Mucosa of descending colon (tissue), 3 donors: ENCODE measurements at regions not wholly inside any gene's neighbourhood (a gene's known extent, or its start where the extent isn't known, plus 50 kb on each side); places are given as distances from the start of the nearest gene placed in this dataset.
"Not testable (repeated sequence)": the region's sequence is repeated elsewhere in the genome, so short reads cannot be mapped to it uniquely, and the experiment has no call there.

Experiments
- ATAC-seq: fragments of 200-7000 bp; cut with Tn5 transposase; one replicate; pipeline ENCODE4 v1.9.1; 2020; ENCODE audit warnings: mild to moderate bottlenecking, moderate library complexity
- DNase-seq, 3 donors: peaks; one replicate each; pipeline ENCODE4 v3.0.0-alpha.2; 2020
- H3K36me3 ChIP-seq: fragments of 200-600 bp; one replicate; pipeline ENCODE4 v1.8.0; 2021; ENCODE audit warnings: low read depth, mild to moderate bottlenecking
- H3K4me1 ChIP-seq: fragments of 200-600 bp; one replicate; pipeline ENCODE4 v1.8.0; 2021; ENCODE audit warnings: low read depth, mild to moderate bottlenecking
- H3K4me3 ChIP-seq: fragments of 200-600 bp; one replicate; pipeline ENCODE4 v1.8.0; 2021; ENCODE audit warnings: mild to moderate bottlenecking
- H3K9me3 ChIP-seq: fragments of 200-600 bp; one replicate; pipeline ENCODE4 v1.8.0; 2021; ENCODE audit warnings: mild to moderate bottlenecking
- intact Hi-C, 2 donors: fragments of 100-400 bp; cut with DNase I in 1 of 2; cut with micrococcal nuclease in 1 of 2; formaldehyde crosslinking; loops; one replicate each; pipeline versions ENCODE4 v1.11.0 to v1.11.1; 2022; cut with DNase I, micrococcal nuclease
- TF ChIP-seq, protein P1 (sequence below): fragments of 200-600 bp; IDR thresholded peaks from one replicate; pipeline ENCODE4 v1.8.0; 2022; ENCODE audit warnings: antibody characterized with exemption, mild to moderate bottlenecking
- donor health status: DM: no; HTN: no; CAD: no; lungs with moderate emphysema.
- donor health status: DM: no; HTN: no; CAD: no.
- donor health status: DM: no; HTN: yes; CAD: no.

DNA sequence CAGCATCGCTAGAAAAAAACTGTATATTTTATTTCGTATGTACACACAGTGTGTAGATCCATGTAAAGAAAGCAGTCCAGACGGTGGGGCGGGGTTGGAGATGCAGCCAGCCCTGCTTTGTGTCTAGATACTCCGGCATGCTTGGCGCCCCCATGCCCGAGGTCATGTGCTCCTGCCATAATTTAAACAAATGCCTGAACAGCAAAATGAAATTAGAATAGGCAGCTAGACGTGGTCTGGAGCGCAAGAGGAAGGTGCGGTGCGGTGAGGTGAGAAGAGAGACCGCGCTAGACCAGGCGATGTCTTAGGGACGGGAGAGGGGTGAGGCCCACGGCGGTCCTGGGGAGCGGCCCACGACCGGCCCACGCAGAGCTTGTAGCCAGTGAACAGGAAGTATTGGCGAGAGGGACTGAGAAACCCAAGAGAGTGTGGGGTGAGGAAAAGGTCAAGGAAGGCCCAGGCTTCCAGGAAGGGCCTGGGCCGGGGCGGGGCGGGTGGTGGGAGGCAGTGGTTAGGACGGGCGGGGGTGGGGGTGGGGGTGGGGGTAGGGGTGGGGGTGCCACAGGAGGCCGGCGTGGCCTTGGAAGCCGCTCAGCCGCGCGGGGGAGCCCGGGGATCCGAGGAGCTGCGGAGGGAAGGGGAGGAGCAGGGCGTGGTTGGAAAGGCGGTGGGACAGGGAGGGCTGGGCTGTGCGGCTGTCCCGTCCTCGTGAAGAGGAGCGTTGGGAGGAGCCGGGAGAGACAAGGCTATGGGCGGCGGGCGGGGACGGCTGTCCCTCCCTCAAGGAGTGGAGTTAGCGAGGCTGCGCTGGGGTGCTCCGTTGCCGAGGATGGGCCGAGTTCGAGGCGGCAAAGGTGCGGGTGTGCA, 254.7 kb upstream of the SGCG start:
- intact Hi-C loops: no loop called here
- ATAC-seq: peak; percentile 84
- TF ChIP-seq, protein P1, sequence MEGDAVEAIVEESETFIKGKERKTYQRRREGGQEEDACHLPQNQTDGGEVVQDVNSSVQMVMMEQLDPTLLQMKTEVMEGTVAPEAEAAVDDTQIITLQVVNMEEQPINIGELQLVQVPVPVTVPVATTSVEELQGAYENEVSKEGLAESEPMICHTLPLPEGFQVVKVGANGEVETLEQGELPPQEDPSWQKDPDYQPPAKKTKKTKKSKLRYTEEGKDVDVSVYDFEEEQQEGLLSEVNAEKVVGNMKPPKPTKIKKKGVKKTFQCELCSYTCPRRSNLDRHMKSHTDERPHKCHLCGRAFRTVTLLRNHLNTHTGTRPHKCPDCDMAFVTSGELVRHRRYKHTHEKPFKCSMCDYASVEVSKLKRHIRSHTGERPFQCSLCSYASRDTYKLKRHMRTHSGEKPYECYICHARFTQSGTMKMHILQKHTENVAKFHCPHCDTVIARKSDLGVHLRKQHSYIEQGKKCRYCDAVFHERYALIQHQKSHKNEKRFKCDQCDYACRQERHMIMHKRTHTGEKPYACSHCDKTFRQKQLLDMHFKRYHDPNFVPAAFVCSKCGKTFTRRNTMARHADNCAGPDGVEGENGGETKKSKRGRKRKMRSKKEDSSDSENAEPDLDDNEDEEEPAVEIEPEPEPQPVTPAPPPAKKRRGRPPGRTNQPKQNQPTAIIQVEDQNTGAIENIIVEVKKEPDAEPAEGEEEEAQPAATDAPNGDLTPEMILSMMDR: no peak
- Histone ChIP-seq H3K9me3 (no peaks in the 10 kb centered on the region), H3K36me3 (no peaks in the 10 kb centered on the region), H3K4me3 (no peak overlapping the region), H3K4me1 (no peaks in the 10 kb centered on the region)
- DNase-seq: peak; percentile 69 to 81 (median 76)

DNA sequence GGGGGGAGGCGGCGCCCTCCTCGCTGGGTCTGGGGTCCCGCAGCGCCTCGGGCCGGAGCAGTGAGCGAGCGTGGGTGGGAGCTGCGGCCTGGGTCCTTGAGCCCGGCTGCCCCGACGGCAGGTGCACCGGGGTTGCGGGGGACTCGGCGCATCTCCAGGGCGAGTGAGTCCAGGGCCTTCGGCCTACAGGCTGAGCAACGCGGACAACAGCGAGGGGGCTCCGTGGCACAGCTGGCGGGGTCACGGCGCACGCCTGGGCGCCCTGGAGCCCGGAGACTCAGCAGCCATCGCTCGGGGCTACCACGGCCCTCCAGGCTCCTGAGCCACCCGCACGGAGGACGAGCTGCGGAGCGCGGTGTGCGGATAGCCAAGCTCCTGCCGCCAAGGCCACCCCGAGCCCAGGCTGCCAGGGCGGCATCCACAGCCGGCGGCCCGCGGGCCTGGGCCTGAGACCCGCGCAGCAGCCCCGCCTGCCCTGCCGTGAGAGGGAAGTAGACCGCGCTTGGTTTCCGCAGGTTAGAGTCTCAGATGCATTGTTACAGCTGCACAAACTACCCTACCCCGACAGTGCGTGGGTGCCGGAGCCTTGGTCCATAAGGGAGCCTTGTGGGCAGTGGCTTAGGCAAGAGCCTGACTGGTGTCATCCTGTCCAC, 253.9 kb upstream of the SGCG start:
- Histone ChIP-seq H3K9me3 (no peaks in the 10 kb centered on the region), H3K4me3 (no peak overlapping the region), H3K36me3 (no peaks in the 10 kb centered on the region), H3K4me1 (no peaks in the 10 kb centered on the region)
- intact Hi-C loops: no loop called here
- TF ChIP-seq, protein P1: no peak
- peak; percentile 8 for ATAC-seq
- DNase-seq: no peak

DNA sequence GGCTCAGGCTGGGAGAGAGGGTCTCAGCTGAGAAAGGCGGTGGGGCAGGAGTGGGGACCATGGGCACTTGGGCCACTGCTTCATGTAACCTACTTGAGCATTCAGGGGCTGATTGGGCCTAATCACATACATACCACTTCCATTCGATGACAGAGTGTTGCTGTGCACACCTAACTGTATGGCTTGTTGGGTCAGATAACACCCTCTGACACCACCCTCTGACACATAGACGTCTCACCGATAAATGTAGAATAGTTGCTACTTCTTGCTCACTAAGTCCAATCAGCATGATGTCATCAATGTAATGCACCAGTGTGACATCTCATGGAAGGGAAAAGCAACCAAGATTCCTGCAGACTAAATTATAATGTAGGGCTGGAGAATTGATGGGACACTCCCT, 252.9 kb upstream of the SGCG start:
- ATAC-seq: peak; percentile 37
- H3K4me3 ChIP-seq, H3K9me3 ChIP-seq, intact Hi-C loops, DNase-seq, H3K36me3 ChIP-seq, H3K4me1 ChIP-seq: not testable (repeated sequence)

DNA sequence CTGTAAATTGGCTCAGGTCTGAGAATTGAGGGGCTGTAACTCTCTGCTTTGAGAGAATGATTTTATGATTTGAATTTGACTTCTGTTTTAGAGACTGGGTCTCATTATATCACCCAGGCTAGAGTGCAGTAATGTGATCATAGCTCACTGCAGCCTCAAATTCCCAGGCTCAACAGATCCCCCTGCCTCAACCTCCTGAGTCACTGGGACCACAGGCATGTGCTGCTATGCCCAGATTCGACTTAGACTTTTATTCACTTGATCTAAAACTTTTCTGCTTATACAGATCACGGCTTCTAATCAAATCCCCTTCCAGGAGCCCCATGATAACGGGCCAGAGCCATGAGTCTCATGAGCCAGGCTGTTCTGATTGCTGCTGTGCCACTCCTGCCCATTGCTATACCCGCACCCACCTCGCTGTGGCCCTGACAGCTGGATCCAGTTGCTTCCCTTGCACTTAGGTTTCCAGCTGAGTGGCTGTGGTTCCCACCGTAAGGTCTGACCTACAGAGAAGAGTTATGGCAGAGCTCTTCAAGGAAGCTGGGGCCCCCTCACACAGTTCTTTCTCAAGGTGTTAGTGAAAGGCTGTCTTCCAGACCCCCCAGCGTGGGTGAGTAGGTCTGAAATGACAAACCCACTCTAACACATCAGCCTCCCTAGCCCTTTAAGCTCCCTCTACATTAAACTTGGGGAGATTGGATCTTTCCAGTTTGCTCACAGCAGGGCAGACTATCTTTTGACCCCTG, 251.2 kb upstream of the SGCG start:
- H3K9me3 ChIP-seq: no peaks in the 10 kb centered on the region
- intact Hi-C loops: loop anchor here in 1 of 2 donors (10.0 kb wide), 1 partner anchor 1425 kb away; no protein-coding TSS in a partner anchor
- ATAC-seq (no peak), DNase-seq (no peak)
- no peak overlapping the region for H3K4me3 ChIP-seq
- TF ChIP-seq, protein P1: no peak
- no peaks in the 10 kb centered on the region for H3K4me1 ChIP-seq
- no peaks in the 10 kb centered on the region for H3K36me3 ChIP-seq

DNA sequence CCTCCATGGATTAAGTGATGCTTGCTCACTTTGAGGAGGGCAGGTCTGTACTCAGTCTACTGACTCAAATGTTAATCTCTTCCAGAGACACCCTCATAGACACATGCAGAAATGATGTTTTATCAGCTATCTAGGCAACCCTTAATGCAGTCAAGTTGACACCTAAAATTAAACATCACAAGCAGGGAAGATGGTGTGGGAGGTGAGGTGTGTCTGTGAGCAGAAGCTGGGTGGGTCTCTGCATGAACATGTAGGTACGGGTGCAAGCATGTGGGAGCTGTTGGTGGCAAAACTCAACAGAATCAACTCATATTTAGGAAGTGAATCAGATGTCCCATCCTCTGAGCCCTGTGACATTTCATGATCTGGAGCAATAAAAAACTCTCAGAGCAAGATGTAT, 249.2 kb upstream of the SGCG start:
- intact Hi-C loops: loop anchor here in 1 of 2 donors (10.0 kb wide), 1 partner anchor 1423 kb away; no protein-coding TSS in a partner anchor
- Histone ChIP-seq H3K36me3 (no peaks in the 10 kb centered on the region), H3K4me1 (no peaks in the 10 kb centered on the region), H3K4me3 (no peak overlapping the region), H3K9me3 (no peaks in the 10 kb centered on the region)
- DNase-seq (no peak), ATAC-seq (no peak)
- TF ChIP-seq, protein P1: no peak

DNA sequence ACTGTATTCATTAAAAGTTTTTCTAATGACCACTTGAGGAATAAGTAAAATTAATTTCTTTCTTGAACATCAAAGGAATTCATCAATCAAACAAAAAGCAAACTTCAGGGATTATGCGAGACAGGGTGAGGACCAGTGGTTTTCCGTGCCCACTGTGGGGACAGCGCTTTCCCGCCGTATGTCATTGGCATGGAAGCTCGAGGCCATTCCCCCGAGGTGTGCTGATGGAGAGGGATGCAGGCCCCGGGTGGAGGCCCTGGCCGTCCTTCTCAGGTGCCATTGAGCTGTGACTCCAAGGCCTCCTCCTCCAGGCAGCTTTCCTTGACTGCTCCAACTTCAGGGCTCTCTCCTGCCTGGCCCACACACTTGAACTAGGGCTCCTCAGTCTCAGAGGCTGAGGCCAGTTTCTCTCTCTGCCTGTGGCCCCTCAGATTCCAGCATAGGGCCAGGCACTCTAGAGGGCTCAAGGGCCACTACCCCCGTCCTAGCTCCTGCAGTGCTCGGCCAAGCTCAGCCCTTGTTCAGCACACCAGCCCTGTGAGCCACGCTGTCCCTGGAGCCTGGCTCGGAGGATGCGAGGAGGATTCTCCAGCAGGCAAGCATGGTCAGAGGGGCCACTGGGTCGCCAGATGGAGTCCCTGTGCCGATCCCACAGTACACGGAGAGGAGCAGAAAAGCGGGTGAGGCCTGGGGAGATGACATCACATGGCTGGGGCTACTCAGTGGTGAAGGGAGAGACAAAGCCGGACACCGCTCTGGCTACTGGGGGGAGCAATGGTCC, 248.0 kb upstream of the SGCG start:
- not testable (repeated sequence) for DNase-seq, ATAC-seq, H3K9me3 ChIP-seq, H3K4me3 ChIP-seq, H3K4me1 ChIP-seq, H3K36me3 ChIP-seq
- intact Hi-C loops: loop anchor here in 1 of 2 donors (10.0 kb wide), 1 partner anchor 1422 kb away; no protein-coding TSS in a partner anchor
